Suppressor macrophage (primary cell): ENCODE measurements at regions not wholly inside any gene's neighbourhood (a gene's known extent, or its start where the extent isn't known, plus 50 kb on each side); places are given as distances from the start of the nearest gene placed in this dataset.

Experiments used
- DNase-seq, 4 experiments: peaks; one replicate each; pipeline ENCODE4 v3.0.0-alpha.2; 2020 to 2022

DNA sequence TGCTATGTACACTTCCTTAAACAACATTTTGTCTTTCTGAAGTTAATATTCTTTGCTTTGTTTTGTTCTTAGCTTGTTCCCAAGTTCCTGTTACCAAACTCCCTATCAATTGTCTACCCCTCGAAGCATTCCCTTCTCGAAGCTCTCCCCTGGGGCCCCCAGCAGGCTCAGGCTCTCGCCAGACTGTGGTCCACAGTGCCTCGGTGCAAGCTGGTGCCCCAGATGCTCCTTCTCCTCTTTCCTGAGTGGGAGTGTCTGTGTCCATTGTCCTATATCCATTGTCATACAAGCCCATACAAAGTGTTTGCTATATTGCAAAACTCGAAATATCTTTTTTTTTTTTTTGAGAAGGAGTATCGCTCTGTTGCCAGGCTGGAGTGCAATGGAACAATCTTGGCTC is 51.7 kb upstream of the RTL6 start:
- no peak for DNase-seq

DNA sequence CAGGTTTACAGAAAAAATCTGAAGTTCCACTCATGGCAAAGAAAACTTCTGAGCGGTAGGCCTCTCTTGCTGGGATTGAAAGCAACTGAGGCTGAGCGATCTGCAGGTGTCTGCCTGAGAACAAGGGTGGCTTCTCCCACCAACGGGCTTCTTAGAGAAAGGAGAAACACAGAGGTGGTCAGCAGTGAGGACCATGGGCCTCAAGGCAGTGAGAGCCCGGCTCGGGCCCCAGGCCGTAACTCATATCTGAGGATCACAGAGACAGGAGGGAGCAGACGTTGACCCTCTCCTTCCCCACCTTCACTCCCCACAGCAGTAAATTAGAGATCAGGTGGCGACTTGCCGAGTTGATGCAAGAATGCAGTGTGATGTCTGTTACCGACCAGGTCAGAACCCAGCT is 50.9 kb upstream of the RTL6 start:
- no peak for DNase-seq
